GM19324 (cell line): ENCODE measurements at regions not wholly inside any gene's neighbourhood (a gene's known extent, or its start where the extent isn't known, plus 50 kb on each side); places are given as distances from the start of the nearest gene placed in this dataset.

ENCODE experiments used
- ATAC-seq: cut with Tn5 transposase; IDR thresholded peaks from one replicate; pipeline ENCODE4 v1.9.1; 2021; ENCODE audit warnings: mild to moderate bottlenecking, moderate library complexity; ENCODE audit not compliant: unreplicated experiment, low FRiP score

DNA sequence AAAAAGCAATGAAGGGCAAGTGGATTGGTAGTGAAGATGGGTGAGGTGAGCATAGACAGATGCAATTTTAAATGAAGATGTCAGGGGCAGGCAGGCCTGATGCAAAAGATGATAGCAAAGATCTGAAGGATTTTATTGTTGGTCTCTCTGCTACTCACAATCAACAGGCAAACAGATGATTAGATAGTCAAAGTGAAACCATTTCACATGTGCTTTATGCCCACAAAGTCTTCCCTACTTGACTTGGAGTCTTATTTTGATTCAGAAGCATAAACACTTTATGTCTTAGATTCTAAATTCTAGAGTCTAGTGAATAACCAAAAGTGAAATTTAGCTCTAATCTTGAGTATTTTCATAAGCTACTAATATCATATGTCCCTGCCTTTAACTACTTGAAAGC lies 153.8 kb upstream of the HNRNPA3 start:
- ATAC-seq = no peak

- ATAC-seq = no peak
These were observed 153.3 kb upstream of the HNRNPA3 start for GRCh38 chr2:177059293-177059692.

- no peak for ATAC-seq
These were observed 149.3 kb upstream of the HNRNPA3 start for GRCh38 chr2:177063331-177063730.

DNA sequence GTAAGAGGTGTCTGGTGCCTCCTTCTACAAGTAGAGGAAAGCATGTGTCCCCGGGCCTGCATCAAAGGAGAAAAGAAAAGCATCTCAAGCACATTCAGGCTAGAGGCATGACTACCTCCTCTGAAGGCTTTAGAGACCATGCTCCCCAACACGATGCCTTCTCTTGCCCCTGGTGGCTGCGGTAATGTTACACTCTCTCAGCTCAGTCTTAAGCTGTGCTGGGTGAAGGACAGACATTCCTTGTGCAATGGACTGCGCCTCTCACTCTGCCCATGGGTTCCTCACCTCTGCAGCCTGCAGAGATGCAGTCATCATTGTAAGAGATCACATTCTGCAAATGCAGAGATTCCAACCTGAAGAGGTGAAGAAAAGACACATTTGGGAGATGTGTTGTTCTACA lies 148.2 kb upstream of the HNRNPA3 start:
- ATAC-seq = no peak

- ATAC-seq = no peak
These were observed 143.6 kb upstream of the HNRNPA3 start for GRCh38 chr2:177068967-177069366.

DNA sequence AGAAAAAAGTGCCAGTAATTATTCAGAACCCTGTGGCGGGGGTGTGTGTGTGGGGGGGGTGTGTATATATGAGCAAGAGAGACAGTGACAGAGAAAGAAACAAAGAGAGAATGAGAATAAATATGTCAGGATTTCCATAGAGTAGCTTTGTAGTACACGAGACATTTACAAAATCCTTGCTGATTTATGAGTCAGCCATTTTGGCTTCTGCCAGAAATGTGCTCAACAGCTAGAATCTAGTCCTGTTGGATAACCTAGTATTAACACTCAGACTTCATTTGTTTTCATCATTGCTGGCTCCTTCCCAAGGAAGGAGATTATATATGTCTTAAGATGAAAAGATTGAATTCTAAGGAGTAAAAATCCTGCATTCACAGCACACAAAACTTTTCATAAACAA lies 140.5 kb upstream of the HNRNPA3 start:
- ATAC-seq = no peak

DNA sequence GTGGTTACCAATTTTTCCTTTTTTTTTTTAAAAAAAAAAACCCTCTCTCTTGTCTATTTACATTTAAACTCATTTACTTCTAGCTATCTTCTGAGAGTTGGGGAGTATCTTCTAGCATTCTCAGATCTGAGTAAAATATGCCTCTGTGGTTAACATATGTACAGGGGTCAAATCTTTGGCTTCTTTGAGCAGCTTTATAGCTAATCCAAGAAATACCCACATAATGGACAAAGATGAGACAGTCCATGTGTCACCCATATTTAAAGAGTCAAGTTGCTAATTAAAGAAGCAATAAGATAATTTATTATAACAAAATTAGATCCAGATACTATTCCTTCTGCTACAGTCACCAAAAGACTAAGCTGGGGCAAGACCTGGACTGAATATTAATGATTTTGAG lies 139.0 kb upstream of the HNRNPA3 start:
- no peak for ATAC-seq

- no peak for ATAC-seq
These were observed 138.4 kb upstream of the HNRNPA3 start for GRCh38 chr2:177074099-177074710.

DNA sequence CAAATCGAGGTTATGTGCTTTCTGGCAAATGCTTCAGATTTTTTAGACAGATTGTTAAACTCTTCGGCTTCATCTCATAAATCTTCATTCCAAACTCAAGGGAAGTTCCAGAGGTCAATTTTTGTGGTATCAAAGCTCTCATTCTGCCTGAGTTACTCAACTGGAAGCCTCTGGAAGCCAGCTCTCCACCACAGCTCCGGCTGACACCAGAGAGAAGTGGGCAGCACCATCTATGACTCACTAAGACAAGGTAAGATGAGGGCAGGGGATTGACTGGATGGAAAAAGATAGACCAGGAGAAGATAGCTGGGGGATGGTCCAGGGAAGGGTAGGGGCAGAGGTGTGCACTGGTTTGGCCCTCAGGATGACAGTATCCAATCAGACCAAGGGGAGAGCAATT lies 137.3 kb upstream of the HNRNPA3 start:
- no peak for ATAC-seq

DNA sequence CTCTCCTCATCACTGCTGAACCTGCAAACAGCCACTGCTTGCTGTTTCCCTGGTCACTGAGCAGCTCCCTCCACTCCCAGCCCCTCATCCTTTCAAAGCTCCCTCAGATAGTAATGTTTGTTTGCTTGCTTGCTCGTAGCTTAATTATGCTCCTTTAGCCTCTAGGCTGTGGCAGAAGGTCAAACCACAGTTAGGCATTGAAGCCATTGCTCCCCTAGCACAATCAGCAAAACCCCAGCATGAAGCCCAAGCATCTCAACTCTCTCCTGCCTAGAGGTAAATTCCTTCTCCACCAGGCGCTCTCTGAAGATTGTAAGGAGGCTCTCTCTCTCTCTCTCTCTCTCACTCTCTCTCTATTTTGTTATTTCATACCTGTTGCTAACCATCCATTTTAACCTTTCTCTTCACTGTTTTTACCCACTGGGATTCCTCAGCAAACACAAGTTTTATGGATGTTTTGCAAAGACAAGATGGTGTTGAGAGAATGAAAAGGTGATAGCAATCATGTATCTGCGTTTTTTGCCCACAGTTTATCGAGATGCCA lies 135.9 kb upstream of the HNRNPA3 start:
- ATAC-seq = no peak

DNA sequence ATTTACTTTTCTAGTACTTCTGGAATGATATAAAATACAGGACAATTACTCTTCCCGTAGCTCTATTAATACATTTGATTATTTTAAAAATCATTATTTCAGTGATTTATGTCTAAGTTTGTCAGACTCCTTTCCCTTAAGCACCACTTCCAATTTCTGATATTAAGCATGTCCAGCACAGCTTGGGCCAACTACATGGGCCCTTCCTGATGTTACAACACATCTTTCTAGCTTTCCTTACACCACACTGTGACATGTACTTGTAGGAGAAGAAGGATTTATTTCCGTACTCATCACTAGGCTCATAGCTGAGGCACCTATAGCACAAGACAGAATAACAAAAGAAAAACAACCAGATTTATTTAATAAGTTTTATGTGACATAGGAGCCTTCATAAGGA lies 134.8 kb upstream of the HNRNPA3 start:
- no peak for ATAC-seq

DNA sequence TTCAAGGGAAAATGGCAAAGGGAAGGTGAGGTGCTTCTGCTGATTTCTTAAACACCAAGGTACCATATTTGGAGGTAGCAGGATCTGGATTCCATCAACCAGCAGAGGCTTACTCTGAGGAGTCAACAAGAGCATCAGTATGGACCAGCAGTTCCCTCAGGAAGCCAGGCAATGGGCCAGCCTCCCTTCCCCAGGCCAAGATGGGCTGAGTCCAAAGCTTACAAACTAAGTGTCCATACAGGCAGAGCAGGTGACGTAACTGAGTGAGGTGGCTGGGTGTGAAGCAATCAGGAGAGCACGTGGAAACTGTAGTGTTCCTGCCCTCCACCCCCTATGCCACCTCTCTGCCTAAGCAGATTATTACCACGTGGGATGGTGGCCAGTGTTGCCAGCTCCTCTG lies 134.2 kb upstream of the HNRNPA3 start:
- ATAC-seq = no peak

- no peak for ATAC-seq
These were observed 133.7 kb upstream of the HNRNPA3 start for GRCh38 chr2:177078855-177079254.

GRCh38 chr2:177080746-177081284 lies 131.8 kb upstream of the HNRNPA3 start:
- no peak for ATAC-seq

- ATAC-seq = no peak
These were observed 128.0 kb upstream of the HNRNPA3 start for GRCh38 chr2:177084607-177085006.

DNA sequence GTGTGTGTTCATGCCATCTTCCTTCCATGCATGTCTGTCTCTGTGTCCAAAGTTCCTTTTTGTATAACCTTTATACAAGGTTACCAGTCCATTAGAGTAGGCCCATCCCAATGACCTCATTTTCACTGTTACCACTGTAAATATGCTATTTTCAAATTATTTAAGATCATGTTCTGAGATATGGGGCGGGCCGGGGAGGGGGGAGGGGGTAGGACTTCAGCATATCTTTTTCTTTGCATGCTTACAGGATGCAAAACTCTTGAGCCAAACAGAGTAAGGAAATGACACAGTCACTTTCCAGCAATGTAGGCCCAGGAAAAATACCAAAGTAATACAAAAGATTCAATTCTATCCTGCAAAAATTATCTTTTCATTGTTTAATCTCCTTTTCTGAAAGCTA lies 124.1 kb upstream of the HNRNPA3 start:
- no peak for ATAC-seq

DNA sequence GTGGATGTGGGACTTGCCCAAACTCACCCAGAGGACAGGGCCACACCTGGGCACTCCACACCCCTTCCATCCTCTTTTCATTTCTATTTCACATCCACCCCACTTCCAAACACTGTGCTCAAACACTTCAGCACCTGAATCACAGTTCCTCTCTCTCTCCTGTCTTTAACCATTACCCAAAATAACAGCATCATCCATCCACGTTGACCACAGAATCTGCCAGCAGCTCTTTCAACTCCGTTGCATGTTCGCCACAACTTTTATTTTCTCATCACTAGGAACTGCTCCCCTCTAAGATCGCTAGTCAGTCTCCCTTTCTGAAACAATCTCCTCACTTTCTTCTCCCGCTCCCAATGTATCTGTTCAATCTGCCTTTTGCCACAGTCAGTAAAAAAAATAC lies 121.6 kb upstream of the HNRNPA3 start:
- no peak for ATAC-seq

- ATAC-seq = no peak
These were observed 119.2 kb upstream of the HNRNPA3 start for GRCh38 chr2:177093371-177093770.

DNA sequence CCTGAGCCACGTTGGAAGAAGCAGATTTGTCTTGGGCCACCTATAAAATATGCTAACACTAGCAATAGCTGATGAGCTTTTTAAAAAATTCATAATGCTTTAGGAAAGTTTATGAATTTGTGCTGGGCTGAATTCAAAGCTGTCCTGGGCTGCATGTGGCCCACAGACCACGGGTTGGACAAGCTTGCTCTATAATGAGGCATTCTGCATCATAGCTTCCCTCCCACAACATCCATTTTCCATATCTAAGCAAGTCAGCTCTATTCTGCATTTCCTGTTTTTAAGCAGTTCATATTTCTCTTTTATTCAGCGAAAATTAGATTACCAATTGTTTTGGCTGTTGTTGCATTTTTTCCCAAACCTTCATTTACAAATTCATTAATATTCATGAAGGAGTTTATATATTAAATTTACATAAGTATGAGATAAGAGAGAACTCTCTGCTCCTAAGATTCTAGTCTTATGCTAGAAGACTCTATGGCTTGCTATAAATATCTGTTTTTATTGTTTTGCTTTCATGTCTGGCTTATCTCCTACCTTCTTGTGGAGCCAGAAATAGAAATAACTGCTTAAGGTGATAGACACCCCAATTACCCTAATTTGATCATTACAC lies 114.5 kb upstream of the HNRNPA3 start:
- ATAC-seq = no peak

DNA sequence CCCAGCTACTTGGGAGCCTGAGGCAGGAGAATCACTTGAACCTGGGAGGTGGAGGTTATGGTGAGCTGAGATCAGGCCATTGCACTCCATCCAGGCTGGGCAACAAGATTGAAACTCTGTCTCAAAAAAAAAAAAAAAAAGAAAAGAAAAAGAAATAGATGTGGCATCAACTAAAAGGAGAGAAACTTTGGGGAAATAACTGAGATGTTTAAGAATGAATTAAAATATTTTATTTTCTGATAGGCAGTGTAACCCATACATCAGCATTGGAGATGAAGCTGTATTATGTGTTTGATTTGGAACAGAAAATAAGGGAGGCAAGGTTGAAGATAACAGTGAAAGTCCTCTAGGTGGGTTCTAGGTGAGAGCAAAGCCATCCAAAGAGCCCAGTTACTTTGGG lies 110.7 kb upstream of the HNRNPA3 start:
- ATAC-seq = no peak

- no peak for ATAC-seq
These were observed 106.4 kb upstream of the HNRNPA3 start for GRCh38 chr2:177106212-177106611.

DNA sequence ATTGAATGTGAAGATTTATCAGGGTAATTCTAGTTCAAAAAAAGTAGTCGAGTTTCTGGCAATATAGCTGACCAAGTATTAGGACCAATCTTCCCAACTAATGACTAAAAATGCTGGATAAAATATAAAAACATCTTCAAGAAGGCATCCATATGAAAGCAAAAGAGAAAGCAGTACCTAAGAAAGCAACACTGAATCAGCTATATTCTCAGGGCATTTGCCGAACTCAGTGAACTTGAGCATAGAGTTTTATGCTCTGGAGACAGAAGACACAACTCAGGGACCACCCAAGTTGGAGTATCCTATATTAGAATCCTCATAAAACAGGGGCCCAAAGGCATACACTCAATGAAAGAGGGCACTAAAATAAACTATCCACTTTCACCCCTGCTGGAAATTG lies 103.7 kb upstream of the HNRNPA3 start:
- ATAC-seq = no peak
